Stimulated activated effector memory CD8-positive, alpha-beta T cell treated with anti-CD3 and anti-CD28 coated beads, Interleukin-12 subunit alpha, Interleukin-12 subunit beta, amount 100 ng/mL, for 72 hours (primary cell): ENCODE measurements at regions not wholly inside any gene's neighbourhood (a gene's known extent, or its start where the extent isn't known, plus 50 kb on each side); places are given as distances from the start of the nearest gene placed in this dataset.

Experiments used
- ATAC-seq: fragments of 150-1000 bp; cut with Tn5 transposase; 2 replicates; pipeline ENCODE4 v1.10.0; 2021
- DNase-seq, 2 donors: peaks; one replicate each; pipeline ENCODE4 v3.0.0; 2021 to 2022; ENCODE audit warnings: low spot score in 2 of 2
- H3K27ac Mint-ChIP-seq: one replicate; pipeline ENCODE4 v1.8.0; 2022; ENCODE audit warnings: mild to moderate bottlenecking, mixed read lengths
- H3K36me3 Mint-ChIP-seq: one replicate; pipeline ENCODE4 v1.8.0; 2022; ENCODE audit warnings: mild to moderate bottlenecking, mixed read lengths
- H3K4me1 Mint-ChIP-seq: one replicate; pipeline ENCODE4 v1.8.0; 2022; ENCODE audit warnings: mixed read lengths
- H3K4me3 Mint-ChIP-seq: one replicate; pipeline ENCODE4 v1.8.0; 2022; ENCODE audit warnings: mild to moderate bottlenecking, mixed read lengths
- H3K9me3 Mint-ChIP-seq: one replicate; pipeline ENCODE4 v1.8.0; 2022; ENCODE audit warnings: mixed read lengths

GRCh38 chr2:19224486-19224885 is 133.9 kb downstream of the OSR1 start:
- H3K9me3 Mint-ChIP-seq = no peaks in the 10 kb centered on the region
- H3K27ac Mint-ChIP-seq = no peak overlapping the region
- no peak overlapping the region for H3K4me3 Mint-ChIP-seq
- DNase-seq (no peak), ATAC-seq (no peak)
- H3K36me3 Mint-ChIP-seq = no peaks in the 10 kb centered on the region
- no peaks in the 10 kb centered on the region for H3K4me1 Mint-ChIP-seq

DNA sequence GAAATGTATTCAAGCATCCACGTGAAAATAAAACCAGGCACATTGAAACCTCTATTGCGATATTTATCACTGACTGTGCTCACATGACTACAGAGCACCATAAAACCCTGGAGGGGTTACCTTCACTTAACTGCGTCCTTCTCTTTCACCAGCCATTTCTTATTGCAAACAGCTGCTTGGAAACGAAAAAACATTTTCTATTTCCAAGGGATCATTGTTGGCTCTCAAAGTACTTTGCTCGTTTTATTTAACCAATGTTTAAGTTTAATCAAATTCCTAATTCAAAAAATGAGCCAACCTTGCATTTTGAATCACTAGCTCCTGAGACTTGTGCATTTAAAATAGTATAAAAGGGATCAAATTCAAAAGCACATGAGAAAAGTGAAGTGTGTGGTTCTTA is 134.4 kb downstream of the OSR1 start:
- Mint-ChIP-seq H3K4me3 (no peak overlapping the region), H3K36me3 (no peaks in the 10 kb centered on the region), H3K27ac (no peak overlapping the region), H3K4me1 (no peaks in the 10 kb centered on the region), H3K9me3 (no peaks in the 10 kb centered on the region)
- DNase-seq (no peak), ATAC-seq (no peak)

DNA sequence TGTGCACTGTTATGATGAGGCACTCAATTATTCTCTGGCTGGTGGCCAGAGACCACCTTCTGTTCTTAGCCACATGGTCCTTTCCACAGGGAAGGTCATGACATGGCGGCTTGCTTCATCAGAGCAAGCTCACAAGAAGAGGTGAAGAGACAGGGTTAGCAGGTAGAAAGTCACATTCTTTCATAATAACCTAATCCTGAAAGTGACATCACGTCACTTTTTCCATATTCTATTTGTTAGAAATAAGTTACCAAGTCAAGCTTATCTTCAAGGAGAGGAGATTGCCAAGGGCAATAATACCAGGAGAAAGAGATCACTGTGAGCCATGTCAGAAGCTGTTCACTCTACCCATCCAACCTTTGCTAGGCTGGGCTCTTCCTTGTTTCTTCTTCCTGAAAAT is 139.4 kb downstream of the OSR1 start:
- H3K4me1 Mint-ChIP-seq = no peaks in the 10 kb centered on the region
- no peaks in the 10 kb centered on the region for H3K9me3 Mint-ChIP-seq
- no peaks in the 10 kb centered on the region for H3K36me3 Mint-ChIP-seq
- no peak overlapping the region for H3K4me3 Mint-ChIP-seq
- H3K27ac Mint-ChIP-seq = no peak overlapping the region
- ATAC-seq = no peak
- DNase-seq = no peak

GRCh38 chr2:19218166-19218565 is 140.3 kb downstream of the OSR1 start:
- Mint-ChIP-seq H3K27ac (no peak overlapping the region), H3K4me1 (no peaks in the 10 kb centered on the region), H3K4me3 (no peak overlapping the region), H3K9me3 (no peaks in the 10 kb centered on the region), H3K36me3 (no peaks in the 10 kb centered on the region)
- DNase-seq (no peak), ATAC-seq (no peak)

GRCh38 chr2:19216676-19217602 is 141.5 kb downstream of the OSR1 start:
- no peak overlapping the region for H3K27ac Mint-ChIP-seq
- ATAC-seq = no peak
- no peak for DNase-seq
- H3K9me3 Mint-ChIP-seq = no peaks in the 10 kb centered on the region
- H3K36me3 Mint-ChIP-seq = no peaks in the 10 kb centered on the region
- no peaks in the 10 kb centered on the region for H3K4me1 Mint-ChIP-seq
- H3K4me3 Mint-ChIP-seq = no peak overlapping the region

DNA sequence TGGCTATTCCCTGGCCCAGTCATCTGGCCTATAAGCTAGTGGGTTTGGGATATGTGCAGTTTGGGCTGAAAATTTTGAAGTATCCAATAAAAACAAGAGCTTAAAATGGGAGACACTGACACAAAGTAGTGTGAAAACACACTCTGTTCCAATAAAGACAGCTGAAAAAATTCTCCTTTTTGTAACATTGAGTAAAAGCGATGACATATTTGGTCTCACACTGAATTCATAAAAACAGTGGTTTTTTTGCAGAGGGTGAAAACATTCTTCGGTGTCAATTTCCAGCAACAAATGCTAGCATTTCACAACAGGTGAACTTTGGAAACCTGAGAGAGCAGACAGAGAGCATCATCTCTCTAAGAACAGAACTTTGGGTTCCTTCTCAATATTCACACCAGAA is 142.2 kb downstream of the OSR1 start:
- no peaks in the 10 kb centered on the region for H3K4me1 Mint-ChIP-seq
- H3K4me3 Mint-ChIP-seq = no peak overlapping the region
- H3K36me3 Mint-ChIP-seq = no peaks in the 10 kb centered on the region
- no peak overlapping the region for H3K27ac Mint-ChIP-seq
- DNase-seq (no peak), ATAC-seq (no peak)
- H3K9me3 Mint-ChIP-seq = no peaks in the 10 kb centered on the region

- H3K4me1 Mint-ChIP-seq = no peaks in the 10 kb centered on the region
- H3K9me3 Mint-ChIP-seq = peaks cover 2% of the 10 kb centered on the region
- DNase-seq (no peak), ATAC-seq (peak; percentile 71)
- H3K36me3 Mint-ChIP-seq = no peaks in the 10 kb centered on the region
- no peak overlapping the region for H3K27ac Mint-ChIP-seq
- no peak overlapping the region for H3K4me3 Mint-ChIP-seq
Observed at GRCh38 chr2:19214682-19215391, 143.6 kb downstream of the OSR1 start.

DNA sequence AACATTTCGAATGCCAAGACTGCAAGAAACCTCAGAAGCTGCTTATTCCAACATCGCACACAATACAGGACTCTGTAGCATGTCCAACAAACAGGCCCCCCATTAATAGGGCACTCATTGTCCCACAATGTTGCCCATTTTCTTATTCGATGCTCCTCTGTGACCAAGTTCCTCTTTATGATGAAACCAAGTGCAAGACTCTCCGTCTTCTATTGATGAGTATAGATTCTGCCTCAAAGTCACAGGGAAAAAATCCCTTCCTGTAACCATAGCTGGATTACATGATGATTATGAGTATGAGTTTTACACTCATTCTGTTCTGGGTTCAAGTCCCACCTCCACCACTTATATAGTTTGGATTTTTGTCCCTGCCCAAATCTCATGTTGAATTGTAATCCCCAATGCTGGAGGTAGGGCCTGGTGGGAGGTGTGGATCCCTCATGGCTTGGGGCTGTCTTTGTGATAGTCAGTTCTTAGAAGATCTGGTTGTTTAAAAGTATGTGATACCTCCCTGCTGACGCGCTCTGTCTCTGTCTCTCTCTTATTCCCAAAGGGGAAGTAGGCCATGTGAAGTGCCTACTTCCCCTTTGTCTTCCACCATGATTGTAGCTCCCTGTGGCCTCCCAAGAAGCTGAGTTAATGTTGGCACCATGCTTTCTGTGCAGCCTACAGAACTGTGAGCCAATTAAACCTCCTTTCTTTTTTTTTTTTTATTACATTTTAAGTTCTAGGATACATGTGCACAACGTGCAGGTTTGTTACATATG is 148.7 kb downstream of the OSR1 start:
- Mint-ChIP-seq H3K9me3 (peaks cover 4% of the 10 kb centered on the region), H3K36me3 (no peaks in the 10 kb centered on the region), H3K4me3 (no peak overlapping the region), H3K4me1 (no peaks in the 10 kb centered on the region), H3K27ac (no peak overlapping the region)
- DNase-seq (no peak), ATAC-seq (no peak)

DNA sequence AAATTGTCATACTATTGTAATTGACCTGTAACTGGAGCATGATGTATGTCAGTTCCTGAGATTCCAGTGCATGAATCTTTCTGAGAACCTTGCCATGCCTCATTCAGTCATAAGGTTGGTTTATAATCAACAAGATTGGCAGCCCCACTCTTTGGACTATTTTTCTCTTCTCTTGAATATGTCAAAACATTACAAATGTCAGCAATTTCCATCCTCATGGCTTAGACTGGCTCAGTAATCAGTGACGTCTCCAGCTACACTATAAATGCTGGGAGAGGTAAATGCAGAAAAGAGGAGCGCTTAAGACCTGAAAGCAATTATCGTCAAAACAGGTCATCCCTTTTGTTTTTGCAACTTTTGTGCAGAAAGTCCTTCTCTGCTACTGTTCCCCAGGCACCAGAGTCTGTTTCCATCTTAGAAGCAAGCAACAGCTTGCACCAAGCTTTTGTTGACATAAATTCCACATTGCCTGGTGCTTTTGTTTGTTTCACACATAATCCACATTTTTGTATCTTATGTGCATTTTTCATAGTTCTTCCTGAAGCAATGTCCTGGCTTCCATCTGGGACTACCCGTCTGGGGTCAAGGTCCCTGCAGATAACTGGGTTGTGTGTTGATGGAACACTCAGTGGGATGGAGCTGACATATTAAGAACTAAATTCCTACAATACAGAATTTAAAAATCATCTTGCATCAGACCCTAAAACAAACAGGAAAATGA is 149.8 kb downstream of the OSR1 start:
- no peaks in the 10 kb centered on the region for H3K36me3 Mint-ChIP-seq
- H3K27ac Mint-ChIP-seq = no peak overlapping the region
- H3K4me1 Mint-ChIP-seq = no peaks in the 10 kb centered on the region
- H3K9me3 Mint-ChIP-seq = peaks cover 4% of the 10 kb centered on the region
- ATAC-seq (no peak), DNase-seq (no peak)
- H3K4me3 Mint-ChIP-seq = no peak overlapping the region

DNA sequence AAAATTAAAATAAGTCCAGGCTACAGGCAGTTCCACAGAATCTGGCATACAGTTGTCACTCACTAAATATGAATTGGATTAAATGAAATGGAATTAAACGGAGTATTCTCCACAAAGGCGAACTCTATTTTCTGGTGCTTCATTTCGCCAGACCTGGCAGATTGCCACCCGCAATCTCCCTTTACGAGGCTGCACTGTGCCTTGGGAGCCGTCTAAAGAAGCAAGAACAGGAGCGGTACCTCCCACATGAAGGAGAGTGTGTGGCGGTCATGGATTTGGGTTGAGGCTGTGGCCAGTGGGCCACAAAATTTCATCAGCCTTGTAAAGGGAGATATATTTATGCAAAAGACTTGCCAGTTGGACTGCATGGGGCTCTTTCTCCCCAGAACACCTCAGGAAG is 151.0 kb downstream of the OSR1 start:
- no peaks in the 10 kb centered on the region for H3K36me3 Mint-ChIP-seq
- H3K4me1 Mint-ChIP-seq = no peaks in the 10 kb centered on the region
- peaks cover 4% of the 10 kb centered on the region for H3K9me3 Mint-ChIP-seq
- no peak overlapping the region for H3K27ac Mint-ChIP-seq
- DNase-seq (no peak), ATAC-seq (no peak)
- H3K4me3 Mint-ChIP-seq = no peak overlapping the region

DNA sequence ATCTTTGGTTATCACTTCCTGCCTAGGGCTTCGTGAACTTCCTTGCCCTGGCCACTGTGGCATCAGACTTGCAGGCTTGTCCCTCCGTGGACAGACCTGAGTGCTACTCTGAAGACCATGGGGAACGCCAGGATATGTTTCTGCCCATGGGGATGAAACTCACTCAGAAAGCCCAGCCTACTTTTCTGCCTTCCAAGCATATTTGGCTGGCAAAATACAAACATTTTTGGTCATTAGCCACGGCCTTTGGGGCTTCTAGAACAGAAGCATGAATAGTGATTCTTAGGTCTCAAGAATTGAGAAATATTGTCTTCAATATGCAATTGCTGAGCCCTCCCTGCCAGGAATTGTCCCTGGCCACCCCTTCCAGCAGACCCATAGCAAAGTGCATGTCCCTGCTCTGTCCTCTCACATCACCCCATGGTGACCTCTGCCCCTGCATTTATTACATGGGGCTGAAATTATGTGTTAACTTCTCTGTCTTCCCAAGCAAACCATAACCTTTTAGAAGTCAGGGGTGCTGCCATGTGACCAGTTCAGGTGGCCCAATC is 152.4 kb downstream of the OSR1 start:
- no peaks in the 10 kb centered on the region for H3K36me3 Mint-ChIP-seq
- no peak overlapping the region for H3K4me3 Mint-ChIP-seq
- H3K4me1 Mint-ChIP-seq = no peaks in the 10 kb centered on the region
- no peak for ATAC-seq
- no peak overlapping the region for H3K27ac Mint-ChIP-seq
- H3K9me3 Mint-ChIP-seq = peaks cover 4% of the 10 kb centered on the region
- DNase-seq = no peak

- no peak overlapping the region for H3K4me3 Mint-ChIP-seq
- no peaks in the 10 kb centered on the region for H3K36me3 Mint-ChIP-seq
- H3K27ac Mint-ChIP-seq = no peak overlapping the region
- no peaks in the 10 kb centered on the region for H3K9me3 Mint-ChIP-seq
- H3K4me1 Mint-ChIP-seq = no peaks in the 10 kb centered on the region
- DNase-seq = no peak
- ATAC-seq = peak; percentile 12
Observed at GRCh38 chr2:19203866-19204265, 154.6 kb downstream of the OSR1 start.

- no peak overlapping the region for H3K4me3 Mint-ChIP-seq
- H3K9me3 Mint-ChIP-seq = no peaks in the 10 kb centered on the region
- H3K27ac Mint-ChIP-seq = no peak overlapping the region
- H3K36me3 Mint-ChIP-seq = no peaks in the 10 kb centered on the region
- H3K4me1 Mint-ChIP-seq = no peaks in the 10 kb centered on the region
- ATAC-seq = no peak
- DNase-seq = no peak
Observed at GRCh38 chr2:19201911-19202462, 156.4 kb downstream of the OSR1 start.

DNA sequence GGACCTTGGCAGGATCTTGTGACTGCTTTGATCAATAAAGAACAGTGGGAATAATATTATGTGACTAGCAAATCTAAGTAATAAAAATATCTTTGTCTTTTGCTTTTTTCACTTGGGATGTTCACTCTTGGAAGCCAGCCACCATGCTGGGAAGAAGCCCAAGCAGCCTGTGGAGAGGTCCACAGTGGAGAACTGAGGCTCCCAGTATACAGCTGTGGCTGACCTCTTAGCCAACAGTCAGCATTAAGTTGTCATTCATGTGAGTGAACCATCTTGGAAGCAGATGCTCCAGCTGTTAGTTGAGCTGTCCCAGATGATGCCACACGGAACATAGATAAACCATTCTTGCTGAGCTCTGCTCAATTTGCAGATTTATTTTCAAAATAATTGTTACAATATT is 160.0 kb downstream of the OSR1 start:
- no peak for ATAC-seq
- no peak overlapping the region for H3K4me3 Mint-ChIP-seq
- no peaks in the 10 kb centered on the region for H3K36me3 Mint-ChIP-seq
- H3K27ac Mint-ChIP-seq = no peak overlapping the region
- DNase-seq = no peak
- H3K4me1 Mint-ChIP-seq = no peaks in the 10 kb centered on the region
- no peaks in the 10 kb centered on the region for H3K9me3 Mint-ChIP-seq
